ELR (cell line): ENCODE measurements at regions not wholly inside any gene's neighbourhood (a gene's known extent, or its start where the extent isn't known, plus 50 kb on each side); places are given as distances from the start of the nearest gene placed in this dataset.

Experiments used
- DNase-seq: peaks from one replicate; pipeline ENCODE4 v3.0.0-alpha.2; 2015; ENCODE audit warnings: low read depth

DNA sequence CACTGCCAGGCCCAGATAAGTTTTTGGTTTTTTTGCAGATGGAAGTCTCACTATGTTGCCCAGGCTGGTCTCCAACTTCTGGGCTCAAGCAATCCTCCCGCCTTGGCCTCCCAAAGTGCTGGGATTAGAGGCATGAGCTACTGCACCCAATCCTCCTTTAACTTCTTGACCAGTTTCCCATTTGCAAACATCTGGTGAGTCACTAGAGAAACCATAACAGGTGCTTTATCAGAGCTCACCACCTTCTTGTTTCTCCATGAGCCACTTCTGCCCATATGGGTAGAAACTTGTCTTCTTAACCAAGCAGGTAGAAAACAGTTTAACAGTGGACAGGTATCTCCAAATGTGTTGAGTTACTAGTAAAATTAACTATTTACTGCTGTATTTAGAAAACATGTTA, 128.4 kb upstream of the AP1S2 start:
- DNase-seq: no peak

- no peak for DNase-seq
Measured at GRCh38 chrX:15977644-15978043, 123.0 kb upstream of the AP1S2 start.

DNA sequence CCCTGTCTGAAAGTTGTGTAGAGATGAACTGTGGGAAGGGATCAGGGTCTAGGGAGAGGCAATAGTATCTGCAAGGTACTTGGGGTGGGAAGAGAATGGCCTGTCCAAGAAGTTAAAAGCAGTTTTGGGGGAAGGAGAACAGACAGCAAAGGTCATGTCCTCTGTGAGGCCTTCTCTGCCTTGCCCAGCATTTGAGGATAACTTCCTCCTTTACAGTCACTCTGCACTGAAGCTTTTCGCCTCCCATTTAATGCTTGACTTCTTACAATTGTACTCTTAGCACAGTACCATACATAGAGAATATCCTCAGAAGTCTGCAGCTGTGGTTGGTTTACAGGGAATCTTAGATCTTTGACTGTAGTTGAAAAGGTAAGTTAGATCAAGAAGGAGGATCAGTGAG, 121.8 kb upstream of the AP1S2 start:
- no peak for DNase-seq

GRCh38 chrX:15973946-15974345, 119.3 kb upstream of the AP1S2 start:
- DNase-seq: no peak

DNA sequence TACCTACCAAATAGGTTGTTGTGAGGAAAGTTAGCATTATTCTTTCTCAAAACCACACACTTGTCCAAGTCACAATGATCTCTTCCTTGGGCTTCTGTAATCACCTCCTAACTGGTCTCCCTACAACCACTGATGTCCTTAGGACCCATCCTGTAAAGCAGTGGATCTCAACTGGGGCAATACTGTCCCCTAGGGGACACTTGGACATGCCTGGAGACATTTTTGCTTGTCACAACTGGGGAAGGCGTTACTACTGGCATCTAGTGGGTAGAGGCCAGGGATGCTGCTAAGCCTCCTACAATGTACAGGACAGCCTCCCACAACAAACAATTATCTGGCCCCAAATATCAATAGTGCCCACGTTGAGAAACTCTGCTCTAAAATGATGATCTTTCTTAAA, 118.7 kb upstream of the AP1S2 start:
- DNase-seq: peak; percentile 56

- no peak for DNase-seq
Measured at GRCh38 chrX:15971696-15972095, 117.1 kb upstream of the AP1S2 start.

- no peak for DNase-seq
Measured at GRCh38 chrX:15963858-15964257, 109.2 kb upstream of the AP1S2 start.

- no peak for DNase-seq
Measured at GRCh38 chrX:15960237-15960636, 105.6 kb upstream of the AP1S2 start.

DNA sequence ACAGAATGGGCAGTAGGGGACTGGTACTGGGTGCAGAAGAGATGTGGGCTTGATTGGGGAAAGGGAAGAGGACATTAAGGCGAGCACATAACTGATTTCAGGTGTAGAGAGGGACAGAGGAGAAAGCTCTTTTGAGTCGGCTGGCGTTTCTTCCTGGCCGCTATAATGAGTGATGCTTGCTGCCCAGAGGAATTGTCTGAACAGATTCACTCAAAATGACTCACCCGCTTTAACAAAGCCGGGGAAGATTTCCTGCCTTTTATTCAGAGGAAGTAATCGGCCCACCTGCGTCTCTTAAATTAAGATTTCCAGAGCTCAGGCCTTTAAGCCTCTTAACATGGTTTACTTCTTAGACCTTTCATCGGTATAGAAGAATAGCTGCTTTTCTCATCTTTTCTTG, 102.1 kb upstream of the AP1S2 start:
- peak; percentile 65 for DNase-seq

DNA sequence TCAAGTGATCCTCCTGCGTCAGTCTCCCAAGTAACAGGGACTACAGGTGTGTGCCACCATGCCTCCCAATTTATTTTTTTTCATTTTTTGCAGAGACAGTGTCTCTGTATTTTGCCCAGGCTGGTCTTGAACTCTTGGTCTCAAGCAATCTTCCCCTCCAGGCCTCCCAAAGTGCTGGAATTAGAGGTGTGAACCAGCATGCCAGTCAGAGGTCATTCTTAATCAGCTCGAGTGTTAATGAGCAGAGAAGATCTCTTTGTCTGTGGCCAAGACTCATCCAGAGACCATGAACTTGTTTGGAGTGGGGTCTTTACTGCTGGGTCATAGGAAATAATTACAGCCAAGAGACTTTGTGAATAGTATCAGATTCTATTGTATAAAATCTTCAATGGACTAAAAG, 99.2 kb upstream of the AP1S2 start:
- no peak for DNase-seq

- DNase-seq: no peak
Measured at GRCh38 chrX:15952212-15952611, 97.6 kb upstream of the AP1S2 start.

DNA sequence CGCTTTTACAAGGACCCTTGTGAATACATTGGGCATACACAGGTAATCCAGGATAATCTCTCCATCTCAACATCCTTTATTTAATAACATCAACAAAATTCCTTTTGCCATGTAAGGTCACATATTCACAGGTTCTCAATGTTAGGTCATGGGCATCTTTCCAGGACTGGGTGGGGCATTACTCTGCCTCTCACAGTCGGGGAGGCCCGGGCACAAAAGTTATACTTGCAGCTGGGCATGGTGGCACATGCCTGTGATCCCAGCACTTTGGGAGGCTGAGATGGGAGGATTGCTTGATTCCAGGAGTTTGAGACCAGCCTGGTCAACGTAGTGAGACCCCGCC, 93.7 kb upstream of the AP1S2 start:
- DNase-seq: peak; percentile 22

- peak; percentile 80 for DNase-seq
Measured at GRCh38 chrX:15947648-15948317, 93.2 kb upstream of the AP1S2 start.

GRCh38 chrX:15946783-15947580, 92.4 kb upstream of the AP1S2 start:
- DNase-seq: peak; percentile 93

DNA sequence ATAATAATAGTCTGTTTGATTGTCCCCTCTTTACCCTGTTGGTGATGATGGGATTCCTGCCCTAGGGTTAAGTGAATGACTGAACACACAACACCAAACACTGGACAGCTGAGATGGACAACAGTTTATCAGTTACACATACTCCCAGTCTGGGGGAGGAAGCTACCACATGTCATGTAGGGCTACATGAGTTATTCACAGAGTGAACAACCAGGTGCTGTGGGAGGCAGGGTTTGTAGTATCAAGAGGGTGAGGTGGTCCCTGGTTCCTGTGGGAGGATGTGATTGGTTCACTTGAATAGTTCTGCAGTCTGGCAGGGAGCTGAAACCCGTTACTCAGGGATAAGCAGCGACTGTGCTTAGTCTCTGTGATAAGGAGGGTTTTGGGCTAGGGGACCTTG, 88.8 kb upstream of the AP1S2 start:
- DNase-seq: no peak

DNA sequence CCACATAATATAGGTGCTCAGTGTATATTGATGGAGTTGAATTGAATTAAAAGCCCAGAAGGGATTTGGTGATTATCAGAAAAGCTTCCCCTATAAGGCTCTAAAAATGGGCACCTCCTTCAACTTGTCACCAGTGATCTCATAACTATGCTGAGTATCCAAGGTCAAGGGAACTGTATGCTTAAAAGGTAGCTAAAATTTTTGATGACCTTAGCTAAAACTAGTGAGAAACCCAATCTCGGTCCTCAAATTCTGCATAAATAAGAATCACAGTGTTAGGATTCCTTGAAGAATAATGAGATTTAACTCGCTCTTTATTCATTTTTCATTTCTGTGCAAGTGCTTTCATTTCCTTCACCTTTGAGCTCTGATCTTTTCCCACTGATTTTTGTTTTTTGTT, 87.7 kb upstream of the AP1S2 start:
- DNase-seq: no peak

DNA sequence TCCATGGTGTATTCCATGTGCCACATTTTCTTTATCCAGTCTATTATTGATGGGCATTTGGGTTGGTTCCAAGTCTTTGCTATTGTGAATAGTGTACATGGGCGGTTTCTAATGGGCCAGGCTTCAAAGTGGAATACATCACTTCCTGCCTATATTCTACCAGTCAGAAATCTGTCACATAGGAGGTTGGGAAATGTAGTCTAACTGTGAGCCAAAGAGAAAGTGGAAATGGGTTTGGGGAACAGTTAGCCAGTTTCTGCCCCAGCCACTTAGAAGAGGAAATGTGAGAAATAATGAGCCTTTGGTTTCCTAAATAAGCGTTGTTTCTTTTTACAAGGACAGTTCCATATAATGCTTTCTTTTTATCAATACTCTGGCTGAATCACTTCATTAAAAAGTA, 85.1 kb upstream of the AP1S2 start:
- DNase-seq: no peak

- DNase-seq: no peak
Measured at GRCh38 chrX:15938072-15938471, 83.5 kb upstream of the AP1S2 start.

DNA sequence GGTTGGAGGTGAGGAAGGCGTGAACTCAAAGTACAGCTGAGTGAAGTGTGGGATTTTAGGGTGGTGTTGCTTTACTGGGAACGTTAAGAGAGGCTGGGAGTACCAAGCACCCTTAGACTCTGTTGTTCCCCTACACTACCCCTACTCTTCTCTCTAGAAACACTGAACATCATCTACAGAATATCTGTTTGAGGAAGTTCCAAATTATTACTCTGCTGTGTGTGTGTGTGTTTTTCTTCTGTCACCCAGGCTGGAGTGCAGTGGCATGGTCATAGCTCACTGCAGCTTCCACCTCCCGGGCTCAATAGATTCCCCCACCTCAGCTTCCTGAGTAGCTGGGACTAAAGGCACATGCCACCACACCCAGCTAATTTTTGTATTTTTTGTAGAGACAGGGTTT, 76.7 kb upstream of the AP1S2 start:
- DNase-seq: no peak

DNA sequence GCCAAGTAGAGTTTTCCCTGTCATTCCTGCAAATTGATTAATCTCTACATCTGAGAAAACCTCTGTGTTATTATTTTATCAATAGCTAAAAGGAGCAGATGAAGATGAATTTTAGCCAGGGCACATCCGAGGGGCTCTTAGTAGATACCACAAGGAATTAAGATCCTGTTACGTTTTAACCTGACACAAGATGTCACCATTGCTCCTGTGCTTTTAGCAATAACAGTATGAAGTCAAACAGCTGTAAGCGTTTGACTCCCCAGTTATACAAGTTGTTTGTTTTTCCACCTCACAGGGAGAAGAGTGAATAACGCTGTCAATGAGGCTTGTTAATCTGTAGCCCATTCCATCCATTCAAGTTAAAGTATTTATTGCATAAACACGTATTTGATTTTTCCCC, 76.0 kb upstream of the AP1S2 start:
- DNase-seq: peak; percentile 55

DNA sequence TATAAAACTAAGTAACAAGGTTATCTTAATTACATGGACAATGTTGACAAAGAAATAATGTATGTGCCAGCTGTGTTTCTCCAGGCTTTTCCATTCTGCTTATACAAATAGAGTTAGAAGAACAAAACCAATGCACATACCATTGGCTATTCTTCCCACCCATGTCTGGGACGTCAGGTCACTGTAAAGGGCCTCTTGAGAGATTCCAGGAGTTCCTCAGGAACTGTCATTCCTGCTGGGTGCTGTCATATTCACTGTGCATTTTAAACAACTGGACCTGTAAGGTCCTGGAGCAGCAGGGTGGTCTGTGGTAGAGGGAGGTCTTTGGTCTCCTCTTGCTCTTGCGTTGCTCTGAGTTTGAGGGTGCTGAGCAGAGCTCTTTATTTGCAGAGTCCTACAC, 74.6 kb upstream of the AP1S2 start:
- DNase-seq: no peak

- DNase-seq: no peak
Measured at GRCh38 chrX:15926622-15927021, 72.0 kb upstream of the AP1S2 start.

DNA sequence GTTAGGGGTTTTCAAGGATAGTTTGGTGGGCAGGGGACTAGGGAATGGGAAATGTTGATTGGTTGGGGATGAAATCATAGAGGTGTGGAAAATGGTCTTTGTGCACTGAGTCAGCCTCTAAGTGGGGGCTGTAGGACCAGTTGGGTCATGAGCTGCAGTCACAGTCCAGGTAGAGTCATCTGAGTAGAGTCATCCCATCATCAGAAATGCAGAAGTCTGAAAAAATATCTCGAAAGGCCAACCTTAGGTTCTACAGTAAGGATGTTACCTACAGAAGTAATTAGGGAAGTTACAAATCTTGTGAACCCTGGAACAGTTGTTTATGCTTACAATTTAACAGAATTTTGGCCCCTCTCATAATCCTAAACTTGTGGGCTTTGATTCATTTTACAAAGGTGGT, 63.4 kb upstream of the AP1S2 start:
- no peak for DNase-seq

DNA sequence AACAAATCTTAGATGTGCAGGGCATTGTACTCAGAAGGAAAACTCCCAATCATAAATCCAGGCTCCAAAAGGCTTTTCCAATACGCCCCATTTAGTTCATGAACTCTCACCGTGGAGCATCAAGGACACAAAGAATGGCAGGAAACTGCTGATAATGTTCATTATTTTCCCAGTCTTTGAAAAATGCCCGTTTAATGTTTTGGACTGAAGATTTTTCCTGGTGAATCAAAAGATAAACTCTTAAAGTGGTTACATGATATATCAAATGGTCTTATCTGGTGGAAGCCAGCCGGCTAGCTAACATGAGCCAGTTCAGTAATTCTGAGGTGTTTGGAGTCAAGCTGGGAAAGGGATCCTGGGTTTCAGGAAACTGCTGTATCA, 62.1 kb upstream of the AP1S2 start:
- no peak for DNase-seq
